T-helper 1 cell (primary cell): ENCODE measurements at regions not wholly inside any gene's neighbourhood (a gene's known extent, or its start where the extent isn't known, plus 50 kb on each side); places are given as distances from the start of the nearest gene placed in this dataset.

Experiments
- DNase-seq, 5 donors: peaks; one replicate each; pipeline ENCODE4 v3.0.0-alpha.2; 2012 to 2020

DNA sequence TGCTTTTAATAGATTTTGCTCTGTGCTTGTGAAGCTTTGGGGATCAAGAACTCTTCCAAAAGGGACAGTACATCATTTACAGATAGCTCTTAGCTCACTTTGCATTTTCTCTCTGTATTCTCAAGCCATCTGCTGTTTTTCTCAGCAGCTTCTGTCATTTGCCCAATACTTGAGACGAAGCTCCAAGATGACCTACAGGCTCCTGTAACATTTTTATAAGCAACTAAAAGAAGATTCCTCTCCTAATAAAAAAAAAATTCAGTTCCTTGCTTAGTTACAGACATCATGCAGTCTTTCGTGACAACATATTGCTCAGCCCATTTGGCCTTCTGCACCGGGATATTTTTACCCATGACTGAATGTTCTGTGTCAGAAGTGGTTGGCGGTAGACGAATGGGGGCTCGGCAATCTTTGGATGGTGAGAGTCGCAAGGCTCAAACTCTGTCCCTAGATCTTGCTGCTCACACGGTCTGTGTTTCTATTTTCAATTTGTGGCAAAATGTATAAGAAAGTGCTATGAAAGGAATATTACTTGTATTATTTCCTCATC, 215.6 kb downstream of the FSCB start:
- DNase-seq = no peak

DNA sequence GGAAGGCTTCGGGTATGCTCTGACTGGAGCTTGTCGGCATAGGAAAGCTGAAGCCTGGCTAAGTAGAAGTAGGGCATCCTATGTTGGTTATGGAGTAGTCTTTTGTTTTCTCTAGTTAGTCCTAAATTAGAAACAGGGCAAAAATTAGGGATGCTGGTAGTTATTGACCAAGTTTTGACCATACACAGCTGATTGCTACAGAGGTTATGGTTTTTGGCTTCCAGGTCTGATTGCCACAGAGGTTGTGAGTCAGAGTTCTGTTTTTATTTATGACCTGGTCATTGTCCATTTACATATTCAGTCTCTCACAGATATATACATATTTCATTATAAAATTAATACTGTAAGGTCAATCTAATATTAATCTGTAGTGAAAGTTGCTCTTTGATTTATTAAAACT, 219.2 kb downstream of the FSCB start:
- no peak for DNase-seq

DNA sequence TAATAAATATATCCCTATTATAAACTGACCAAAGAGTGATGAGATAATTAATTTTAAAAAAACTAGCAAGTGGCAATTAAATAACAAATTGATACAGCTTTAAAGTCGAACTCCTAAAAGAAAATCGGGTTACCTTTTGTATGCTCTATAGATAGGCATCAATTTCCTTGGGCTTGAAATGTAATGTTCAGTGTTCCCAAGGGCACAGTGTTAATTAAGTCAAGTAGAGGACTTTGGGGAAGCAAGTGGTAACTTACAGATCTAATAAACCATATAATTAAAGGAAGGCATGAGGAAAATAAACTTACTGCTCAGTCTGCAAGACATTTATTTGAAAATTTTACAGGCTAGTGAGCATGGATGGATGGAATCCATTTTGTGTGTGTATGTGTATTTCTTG, 220.9 kb downstream of the FSCB start:
- no peak for DNase-seq

DNA sequence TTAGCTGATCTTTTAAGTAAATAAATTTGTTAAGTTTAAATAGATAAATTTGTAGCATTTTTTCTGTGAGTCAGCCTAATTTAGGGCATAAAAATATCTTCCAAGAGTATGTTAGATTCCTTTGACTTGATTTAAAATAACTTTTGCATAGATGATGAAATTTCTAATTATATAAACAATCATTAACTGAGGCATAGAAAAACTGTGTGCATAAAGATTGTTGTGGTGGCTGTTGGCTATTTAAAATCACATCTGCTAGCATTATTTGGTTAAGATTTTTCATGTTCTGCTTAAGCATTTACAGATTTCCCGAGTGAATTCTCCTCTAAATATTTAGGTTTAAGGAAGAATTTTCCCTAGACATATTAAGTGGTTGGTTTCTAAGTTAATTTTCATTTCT, 223.2 kb downstream of the FSCB start:
- DNase-seq = no peak

DNA sequence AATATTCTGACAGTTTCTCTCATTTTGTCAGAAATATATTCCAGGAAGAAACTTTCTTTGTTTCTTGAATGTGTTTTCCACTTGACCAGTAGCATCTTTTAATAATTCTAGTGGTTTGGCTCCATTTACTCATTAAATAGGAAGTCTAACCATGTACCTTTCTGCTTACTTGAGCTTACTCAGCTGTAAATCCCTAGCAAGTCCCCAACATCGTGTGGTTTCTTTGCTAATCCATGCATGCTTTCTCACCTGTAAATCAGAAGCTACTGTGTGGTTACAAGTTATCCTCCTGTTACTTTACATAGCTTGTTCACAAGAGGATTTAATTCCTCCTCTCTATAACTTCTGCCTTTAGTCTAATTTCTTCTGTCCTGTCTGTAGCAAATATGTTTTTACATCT, 227.7 kb downstream of the FSCB start:
- no peak for DNase-seq

DNA sequence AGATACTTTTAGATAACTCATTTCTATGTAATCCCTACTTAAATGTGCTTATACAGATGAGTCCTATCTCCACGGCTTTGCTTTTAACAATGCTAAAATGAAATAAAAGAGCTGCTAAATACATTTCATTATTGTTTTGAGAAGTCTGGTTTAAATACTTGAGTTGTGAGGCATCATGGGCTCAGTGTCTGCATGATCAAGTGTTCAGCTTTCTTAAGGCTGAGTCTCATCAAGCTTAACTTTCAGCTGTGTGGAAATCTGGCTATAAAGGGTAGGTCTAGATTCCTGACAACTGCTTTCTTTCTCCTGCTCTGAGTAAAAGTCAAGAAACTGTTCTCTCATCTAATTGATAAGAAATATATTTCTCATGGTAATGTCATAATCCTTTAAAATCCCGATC, 235.4 kb downstream of the FSCB start:
- no peak for DNase-seq

DNA sequence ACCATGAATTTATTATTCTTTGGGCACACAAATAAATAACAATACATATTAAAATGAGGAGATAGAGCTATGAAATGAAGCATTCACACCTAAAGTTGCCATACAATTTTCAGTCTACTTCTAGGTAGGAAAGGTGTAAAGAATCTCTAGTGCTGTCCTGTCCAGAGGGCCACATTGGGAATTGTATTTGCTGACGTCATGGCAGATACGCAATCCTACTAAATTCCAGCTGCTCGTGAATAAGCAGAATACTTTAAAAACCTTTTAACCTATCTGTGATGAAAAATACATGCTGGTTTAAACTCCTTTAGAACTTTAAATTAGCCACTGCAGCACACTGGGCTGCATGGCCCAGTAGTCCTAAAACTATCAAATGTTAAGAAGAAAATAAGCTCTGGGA, 236.1 kb downstream of the FSCB start:
- no peak for DNase-seq

DNA sequence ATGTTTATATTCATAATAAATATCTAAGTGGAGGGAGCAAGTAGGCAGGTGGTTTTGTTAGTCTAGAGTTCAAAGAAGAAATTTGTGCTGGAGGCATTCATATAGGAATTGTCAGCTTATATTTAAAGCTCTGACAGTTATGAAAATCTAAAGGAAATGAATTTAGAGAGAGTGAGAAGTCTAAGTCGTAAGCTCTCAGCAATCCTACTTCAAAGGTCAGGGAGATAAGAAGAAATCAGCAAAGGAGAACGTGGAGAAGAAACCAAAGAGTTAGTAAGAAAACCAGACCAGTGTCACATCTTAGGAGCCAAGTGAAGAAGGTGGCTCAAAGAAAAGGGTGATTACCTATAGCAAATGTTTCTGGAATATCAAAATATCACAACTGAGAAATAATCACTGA, 241.8 kb downstream of the FSCB start:
- no peak for DNase-seq

DNA sequence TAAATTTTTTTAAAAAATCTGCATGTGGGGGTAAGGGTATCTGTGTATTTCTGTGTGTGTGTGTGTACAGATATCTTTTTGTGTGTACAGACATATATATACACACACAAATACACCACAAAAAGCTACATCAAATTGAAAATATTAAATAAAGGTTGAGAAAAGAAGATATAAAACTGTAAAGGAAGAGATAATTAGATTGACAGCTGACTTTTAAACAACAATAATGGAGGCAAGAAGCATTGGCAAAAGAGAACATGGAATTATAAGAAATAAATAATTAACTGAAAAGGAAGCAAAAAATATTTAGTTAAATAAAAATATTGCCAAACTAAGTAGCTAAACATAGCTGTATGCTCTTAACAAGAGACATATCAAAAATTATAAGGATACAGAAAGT, 291.4 kb downstream of the FSCB start:
- no peak for DNase-seq

DNA sequence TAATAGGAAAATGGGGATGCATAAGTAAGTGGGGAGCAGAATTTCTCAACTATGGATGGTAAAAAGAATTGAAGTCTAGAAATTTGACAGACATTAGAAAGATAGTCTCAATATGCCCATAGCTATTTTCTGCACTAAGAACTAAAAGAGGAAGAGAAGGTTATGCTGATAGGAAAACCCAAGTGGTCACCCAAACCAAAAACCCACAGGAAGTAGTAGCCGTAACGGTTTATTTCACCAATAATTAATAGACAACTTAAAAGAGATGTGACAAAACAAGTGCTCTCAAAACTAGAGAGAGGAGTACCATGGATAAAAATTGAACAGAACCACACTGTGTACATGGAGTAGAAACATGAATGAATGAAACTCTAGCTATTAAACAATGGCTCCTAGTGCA, 295.4 kb downstream of the FSCB start:
- no peak for DNase-seq

DNA sequence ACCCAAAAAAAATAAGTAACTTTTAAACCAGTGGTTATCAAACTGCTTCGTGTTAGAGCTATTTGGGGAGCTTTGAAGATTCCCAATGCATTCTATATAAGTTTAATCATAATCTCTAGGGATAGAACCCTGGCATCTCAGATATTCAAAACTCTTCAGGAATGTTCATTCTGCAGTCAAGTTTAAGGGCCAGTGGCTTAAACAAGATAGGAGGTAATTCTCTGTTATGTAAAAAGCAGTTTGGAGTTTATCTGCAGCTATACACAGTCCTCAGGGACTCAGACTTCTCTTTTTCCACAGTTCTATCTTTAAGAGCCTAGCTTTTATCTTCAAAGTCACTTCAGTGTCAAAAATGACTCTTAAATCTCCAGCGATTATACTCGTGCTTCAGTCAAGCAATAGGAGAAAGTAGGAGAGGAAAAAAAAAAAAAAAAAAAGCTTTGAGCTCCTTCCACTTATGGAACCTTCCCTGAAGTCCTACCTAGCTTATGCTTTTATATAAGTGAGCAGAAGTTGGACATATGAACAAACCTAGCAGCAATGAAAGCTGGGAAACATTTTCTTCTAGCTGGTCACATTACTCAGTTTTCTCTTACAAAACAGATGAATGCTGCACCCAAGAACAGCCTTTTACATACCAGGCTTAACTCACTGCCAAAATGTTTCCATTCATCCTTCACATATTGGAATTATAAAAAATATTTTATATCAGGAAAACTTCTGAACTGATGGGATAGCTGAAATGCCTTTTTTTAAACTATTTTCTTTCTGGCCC, 302.8 kb downstream of the FSCB start:
- no peak for DNase-seq

DNA sequence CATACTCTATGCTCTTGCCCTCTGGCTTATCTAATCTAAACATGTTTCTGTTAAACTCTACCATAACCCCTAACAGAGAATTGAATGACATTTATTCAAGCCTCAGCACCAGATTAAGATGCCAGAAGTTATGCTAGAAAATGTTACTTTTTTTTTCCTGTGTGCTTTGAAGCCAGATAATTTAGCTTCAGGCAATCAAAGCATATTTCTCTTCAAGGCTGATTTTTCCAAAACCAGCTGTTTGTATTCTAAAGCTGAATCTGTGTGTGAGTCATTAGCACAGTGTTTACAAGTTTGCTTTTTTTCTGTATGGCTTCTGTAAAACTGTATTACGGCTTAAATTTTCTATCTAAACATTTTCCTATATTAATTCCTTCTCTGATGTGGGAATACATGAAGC, 326.1 kb downstream of the FSCB start:
- no peak for DNase-seq

DNA sequence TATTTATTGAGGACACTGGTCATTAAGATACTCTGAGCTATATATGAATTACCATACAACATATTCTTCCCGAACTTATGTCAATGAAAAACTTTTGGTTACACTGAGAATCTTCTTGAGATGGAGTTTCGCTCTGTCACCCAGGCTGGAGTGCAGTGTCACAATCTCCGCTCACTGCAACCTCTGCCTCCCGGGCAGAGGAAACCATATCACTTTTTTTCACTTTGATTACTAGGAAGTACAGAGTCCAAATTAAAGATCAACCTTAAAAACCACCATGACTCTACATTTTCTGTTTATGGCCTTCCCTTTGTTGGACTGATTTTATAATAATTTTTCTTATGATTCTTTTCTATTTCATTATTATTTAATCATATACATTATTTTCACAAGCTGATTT, 336.5 kb downstream of the FSCB start:
- no peak for DNase-seq

DNA sequence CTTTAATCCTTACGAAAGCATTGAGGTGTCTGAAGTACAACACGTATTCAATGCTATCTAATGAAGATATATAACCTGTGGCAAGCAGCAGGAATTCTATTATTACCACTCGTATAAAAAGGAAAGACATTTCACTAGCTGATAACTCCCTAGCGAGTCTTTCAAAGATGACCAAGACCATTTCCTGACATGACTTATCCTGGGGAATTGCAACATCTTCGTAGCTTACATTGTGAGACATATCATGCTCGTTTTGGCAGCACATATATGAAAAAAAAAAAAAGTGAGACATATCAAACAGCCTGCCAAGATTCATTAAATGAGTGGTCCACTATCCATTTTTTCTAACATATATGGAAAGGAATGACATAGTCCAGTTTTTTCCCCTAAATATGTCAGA, 337.0 kb downstream of the FSCB start:
- no peak for DNase-seq

DNA sequence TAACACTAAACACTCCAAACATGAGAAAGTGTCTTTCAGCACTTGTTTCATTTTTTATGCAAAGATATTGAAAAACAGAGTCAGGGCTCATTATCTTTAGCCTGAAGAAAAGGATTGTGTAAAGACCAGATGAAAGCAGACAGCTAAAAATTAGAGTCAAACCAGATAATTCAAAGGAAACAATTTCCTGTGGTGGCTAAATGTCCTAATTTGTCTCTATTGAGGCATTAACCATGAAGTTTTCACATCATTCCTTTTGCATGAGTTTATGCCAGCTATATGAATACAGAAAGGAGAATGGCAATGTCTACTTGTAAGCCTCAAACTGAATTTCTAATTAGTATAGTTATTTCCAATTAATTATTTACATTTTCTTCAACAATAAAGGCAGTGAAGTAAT, 338.5 kb downstream of the FSCB start:
- no peak for DNase-seq

DNA sequence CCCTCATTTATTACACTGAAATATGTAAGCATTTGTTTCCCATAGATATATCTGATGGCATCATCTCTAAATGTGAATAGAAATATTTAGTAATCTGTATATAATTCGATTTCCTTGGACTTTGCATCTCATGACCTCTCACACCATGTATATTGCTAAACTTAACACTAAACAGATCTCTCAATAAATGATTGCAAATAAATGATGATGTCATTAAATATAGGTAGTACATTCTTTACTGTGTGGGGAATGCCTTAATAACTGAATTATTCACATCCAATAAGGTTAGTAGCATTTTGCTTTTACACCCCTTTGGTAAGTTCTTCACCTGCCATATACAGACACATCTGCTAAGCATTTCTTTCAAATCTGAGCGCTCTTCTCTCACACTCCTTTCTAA, 340.5 kb downstream of the FSCB start:
- DNase-seq = no peak

DNA sequence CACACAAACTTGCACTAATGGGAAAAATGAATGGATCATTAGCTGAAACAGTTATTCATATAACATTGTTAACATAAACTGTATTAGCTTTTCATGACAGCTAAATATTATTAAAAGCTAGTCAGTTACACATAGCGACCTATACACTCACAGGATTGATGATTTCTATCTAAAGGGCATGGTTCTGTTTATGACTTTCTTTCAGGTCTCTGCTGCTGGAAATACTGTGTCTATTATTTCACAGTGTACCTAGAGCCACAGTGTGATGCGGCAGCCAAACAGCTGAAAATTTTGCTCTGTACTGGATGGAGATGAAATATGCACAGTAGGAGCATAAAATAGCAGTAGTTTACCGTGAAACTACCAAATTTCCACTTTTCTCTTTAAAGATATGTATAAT, 341.1 kb downstream of the FSCB start:
- no peak for DNase-seq

DNA sequence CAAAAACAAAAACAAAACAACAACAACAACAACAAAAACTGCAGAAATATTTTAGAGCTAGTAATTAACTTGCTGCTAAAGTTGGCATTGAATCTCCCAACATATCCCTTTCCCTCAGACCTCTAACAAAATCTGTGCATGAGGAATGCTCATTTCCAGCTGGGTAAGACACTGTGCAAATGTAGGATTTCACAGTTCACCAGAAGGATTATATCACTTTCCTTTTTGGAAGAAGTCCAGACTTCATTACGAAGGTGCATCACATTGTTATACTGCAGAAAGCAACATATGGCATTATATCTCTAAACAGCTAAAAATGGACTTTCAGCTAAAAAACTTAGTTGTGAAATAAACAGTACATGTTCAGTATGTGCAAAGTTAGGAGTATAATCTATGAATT, 341.8 kb downstream of the FSCB start:
- DNase-seq = no peak

DNA sequence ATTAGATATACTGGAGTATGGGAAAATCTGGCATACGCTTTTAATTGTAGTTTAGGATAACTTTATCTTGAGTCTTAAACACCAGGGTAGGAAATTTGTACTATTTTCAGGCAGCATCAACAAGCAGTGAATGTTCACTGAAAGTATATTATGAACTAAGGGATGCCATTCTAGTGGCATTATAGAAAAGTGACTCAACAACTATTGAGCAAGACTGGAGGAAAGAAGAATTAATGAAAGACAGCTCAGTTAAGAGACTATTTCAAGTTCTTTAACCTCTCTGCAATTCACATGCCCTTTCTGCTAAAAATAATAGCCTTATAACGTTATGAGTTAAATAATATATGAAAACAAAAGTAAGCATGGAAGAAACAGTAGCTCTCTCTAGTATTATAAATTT, 343.1 kb downstream of the FSCB start:
- no peak for DNase-seq

DNA sequence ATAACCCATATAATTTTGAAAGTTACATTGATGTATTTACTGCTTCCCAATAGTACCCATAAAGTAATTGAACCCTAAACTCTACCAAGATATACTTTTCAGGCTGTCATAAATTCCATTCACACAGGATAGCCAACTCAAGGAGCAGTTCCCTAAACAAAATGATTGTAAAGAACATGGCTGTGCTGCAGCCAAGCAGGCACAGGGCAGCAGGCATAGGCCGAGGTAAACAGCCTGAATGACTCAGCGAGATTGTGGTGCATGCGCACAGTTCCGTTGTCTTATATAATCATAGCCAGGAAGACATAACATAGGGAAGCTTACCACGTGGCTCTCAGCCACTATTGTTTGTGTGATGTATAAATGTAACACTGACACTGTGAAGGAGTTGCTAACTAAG, 344.9 kb downstream of the FSCB start:
- no peak for DNase-seq

DNA sequence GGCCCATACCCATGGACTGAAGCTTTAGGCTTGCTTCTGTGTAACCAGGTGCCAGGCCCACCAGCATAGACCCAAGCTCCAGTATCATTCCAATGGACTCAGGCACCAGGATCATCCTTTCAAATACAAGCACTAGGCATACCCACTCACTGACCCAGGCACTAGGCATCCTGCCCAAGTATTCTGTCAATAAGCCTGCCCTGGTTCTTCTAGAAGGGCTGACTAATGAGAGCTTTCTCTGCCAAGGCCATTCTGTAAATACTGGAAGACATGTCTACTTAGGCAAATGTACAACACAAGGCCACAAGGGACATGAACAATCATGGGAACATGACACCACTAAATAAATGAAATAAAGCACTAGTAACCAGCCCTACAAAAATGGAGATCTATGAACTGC, 352.2 kb downstream of the FSCB start:
- no peak for DNase-seq

DNA sequence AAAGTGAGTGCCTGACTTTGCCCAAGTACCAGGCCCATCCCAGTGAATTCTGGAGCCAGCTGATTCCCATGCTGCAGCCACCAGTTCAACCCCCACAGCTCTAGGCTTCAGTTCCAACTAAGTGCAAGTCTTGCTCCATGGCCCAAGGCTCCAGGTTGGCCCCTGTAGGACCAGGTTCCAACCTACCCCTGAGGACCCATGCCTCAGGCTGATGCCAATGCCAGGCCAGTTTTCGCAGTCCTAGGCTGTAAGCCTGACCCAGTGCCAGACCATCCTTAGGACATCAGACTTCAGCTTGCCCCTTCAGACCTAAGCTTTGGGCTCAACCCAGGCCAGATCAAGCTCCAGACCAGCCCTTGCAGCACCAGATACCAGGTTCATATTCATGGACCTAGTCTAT, 352.6 kb downstream of the FSCB start:
- DNase-seq = no peak

DNA sequence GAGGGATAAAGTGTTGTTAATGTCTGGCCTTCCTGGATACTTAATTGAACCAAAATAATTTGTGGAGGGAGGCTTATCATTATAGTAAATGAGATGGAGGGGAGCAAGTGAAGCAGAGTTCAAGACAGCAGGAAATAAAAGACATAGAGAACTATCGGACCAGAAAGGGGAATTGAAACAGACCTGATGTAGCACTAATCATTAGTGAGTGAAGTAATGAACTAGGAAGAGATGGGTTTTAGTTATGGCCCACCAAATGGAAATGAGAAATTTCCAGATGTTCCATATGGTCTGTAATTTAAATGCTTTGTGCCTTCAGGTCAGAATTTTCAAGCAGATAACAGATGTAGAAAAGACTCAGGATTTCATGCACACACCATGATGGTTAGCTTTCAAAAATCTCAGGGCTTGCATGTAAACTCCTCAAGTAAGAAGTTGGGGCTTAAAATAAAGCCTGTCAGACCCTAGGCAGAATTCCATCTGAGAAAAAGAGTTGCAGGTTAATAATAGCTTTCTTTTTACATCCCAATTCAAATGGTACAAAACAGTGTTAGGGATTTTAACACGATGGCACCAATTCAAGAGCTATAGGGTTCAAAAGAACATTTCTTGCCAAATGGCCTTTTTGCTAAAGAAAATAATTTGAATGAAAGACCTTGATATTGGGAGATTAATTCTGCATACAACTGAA, 355.8 kb downstream of the FSCB start:
- no peak for DNase-seq

DNA sequence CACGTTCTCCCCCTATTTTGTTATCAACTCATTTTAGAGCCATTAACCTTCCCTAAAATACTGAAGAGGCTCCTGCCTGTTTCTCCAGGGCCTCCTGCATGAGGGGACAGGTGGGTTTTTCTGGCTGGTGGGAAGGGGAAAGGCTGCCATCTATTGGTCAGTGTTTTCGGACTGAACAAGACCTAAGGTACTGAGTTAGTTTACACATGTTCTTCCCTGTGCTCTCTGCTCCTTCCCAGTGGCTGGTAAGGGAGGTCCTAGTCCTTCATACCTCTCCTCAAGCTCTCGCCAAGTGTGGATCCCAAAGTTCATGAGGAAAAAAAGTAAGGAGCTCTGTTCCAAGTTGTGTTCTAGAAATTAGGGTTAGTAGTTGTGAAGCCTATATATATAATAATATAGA, 357.5 kb downstream of the FSCB start:
- DNase-seq = no peak

DNA sequence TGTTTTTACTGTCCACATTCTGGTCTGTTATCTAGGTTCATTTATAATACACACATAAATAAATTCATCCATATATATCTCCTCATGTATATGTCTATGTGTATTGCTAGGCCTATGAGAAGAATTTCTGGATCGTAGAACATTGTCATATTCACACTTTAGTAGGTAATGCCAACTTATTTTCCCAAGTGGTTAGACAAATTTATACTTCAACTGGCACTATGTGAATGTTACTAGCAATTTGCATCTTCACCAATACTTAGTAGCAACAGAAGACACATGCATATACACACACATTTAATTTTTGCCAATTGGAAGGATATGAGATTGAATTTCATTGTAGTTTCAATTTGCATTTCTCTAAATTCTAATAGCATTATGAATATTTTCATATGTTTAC, 365.1 kb downstream of the FSCB start:
- DNase-seq = no peak
